Endothelial cell of umbilical vein (primary cell): ENCODE measurements at regions not wholly inside any gene's neighbourhood (a gene's known extent, or its start where the extent isn't known, plus 50 kb on each side); places are given as distances from the start of the nearest gene placed in this dataset.

Source experiments
- BruUV-seq: library from RNA; stranded (reverse); fragments of 400-500 nt; replicated peaks from 2 replicates; lab custom pipeline; 2021; lab: Mats Ljungman, UMichigan
- CTCF ChIA-PET: fragments of 300-600, 350-600 bp; sonication (Branson Sonifier 250); formaldehyde crosslinking; loops from one replicate; lab custom pipeline; 2021; ENCODE audit warnings: antibody characterized with exemption, inconsistent platforms; lab: Charles Lee
- POLR2A ChIA-PET: fragments of 300-600, 350-600 bp; sonication (Branson Sonifier 250); formaldehyde crosslinking; loops from one replicate; lab custom pipeline; 2021; ENCODE audit warnings: antibody characterized with exemption, inconsistent platforms; lab: Charles Lee
- DNase-seq: peaks from one replicate; pipeline ENCODE4 v3.0.0-alpha.2; 2011; ENCODE audit warnings: low read depth, low spot score
- FAIRE-seq: peaks from 2 replicates; lab custom pipeline; 2011; peaks lifted over from hg19 to GRCh38; lab: Jason Lieb, UNC
- H2AFZ ChIP-seq: 2 replicates; pipeline ENCODE4 v1.6.0; 2012; ENCODE audit warnings: low read depth, low read length, control low read depth, inconsistent platforms
- H3K27ac ChIP-seq: 2 replicates; pipeline ENCODE4 v1.5.1; 2011; ENCODE audit warnings: low read depth, mild to moderate bottlenecking, control low read depth, low read length, moderate library complexity; ENCODE audit not compliant: insufficient read depth
- H3K27me3 ChIP-seq, 2 experiments: 2 replicates each; pipeline versions ENCODE4 v1.6.0 to v1.6.1; 2011; ENCODE audit warnings: low read length in 2 of 2, mixed read lengths in 1 of 2; ENCODE audit not compliant: control insufficient read depth in 2 of 2, insufficient read depth in 2 of 2
- H3K36me3 ChIP-seq, 2 experiments: 2 replicates in 1 of 2; 3 replicates in 1 of 2; pipeline ENCODE4 v1.5.1; 2011; ENCODE audit warnings: low read length in 2 of 2, mild to moderate bottlenecking in 1 of 2, moderate library complexity in 1 of 2; ENCODE audit not compliant: control insufficient read depth in 2 of 2, insufficient read depth in 2 of 2; ENCODE audit errors: extremely low read depth in 1 of 2
- H3K4me1 ChIP-seq: 3 replicates; pipeline ENCODE4 v1.5.1; 2011; ENCODE audit warnings: mild to moderate bottlenecking, low read length; ENCODE audit not compliant: control insufficient read depth, insufficient read depth; ENCODE audit errors: extremely low read depth
- H3K4me2 ChIP-seq: 2 replicates; pipeline ENCODE4 v1.6.1; 2011; ENCODE audit warnings: low read length, control low read depth, mixed read lengths; ENCODE audit not compliant: insufficient read depth
- H3K4me3 ChIP-seq, 3 experiments: fragments of 200-600 bp in 1 of 3; sonication (generic), shearing (Covaris generic) in 1 of 3; replicated peaks in 1 of 3; 2 replicates each; pipeline ENCODE4 v1.5.1; 2011 to 2016; ENCODE audit warnings: control low read depth in 3 of 3, low read length in 3 of 3, mild to moderate bottlenecking in 2 of 3, inconsistent platforms in 1 of 3, low read depth in 1 of 3, moderate library complexity in 1 of 3; ENCODE audit not compliant: insufficient read depth in 1 of 3
- H3K79me2 ChIP-seq: 2 replicates; pipeline ENCODE4 v1.6.0; 2012; ENCODE audit warnings: low read length, inconsistent platforms; ENCODE audit not compliant: control insufficient read depth, insufficient read depth
- H3K9ac ChIP-seq: replicated peaks from 2 replicates; pipeline ENCODE3; 2011; ENCODE audit warnings: low read length, control low read depth; ENCODE audit not compliant: insufficient read depth; ENCODE audit errors: extremely low read depth
- H3K9me1 ChIP-seq: replicated peaks from 3 replicates; pipeline ENCODE4 v1.6.0; 2011; ENCODE audit warnings: mild to moderate bottlenecking, low read length; ENCODE audit not compliant: control insufficient read depth, insufficient read depth; ENCODE audit errors: extremely low read depth
- H3K9me3 ChIP-seq: replicated peaks from 2 replicates; pipeline ENCODE4 v1.5.1; 2012; ENCODE audit warnings: low read length, inconsistent platforms; ENCODE audit not compliant: control insufficient read depth, insufficient read depth
- H4K20me1 ChIP-seq: replicated peaks from 2 replicates; pipeline ENCODE3; 2011; ENCODE audit warnings: mild to moderate bottlenecking, low read length; ENCODE audit not compliant: control insufficient read depth, insufficient read depth; ENCODE audit errors: extremely low read depth
- EZH2 ChIP-seq: IDR thresholded peaks from 2 replicates; pipeline ENCODE4 v1.6.1; 2012; ENCODE audit warnings: borderline replicate concordance, low read depth, mild to moderate bottlenecking, moderate library complexity, low read length, inconsistent platforms; ENCODE audit not compliant: severe bottlenecking
- FOS ChIP-seq: IDR thresholded peaks from 2 replicates; pipeline ENCODE4 v1.6.1; 2011; ENCODE audit warnings: mild to moderate bottlenecking, low read length, moderate library complexity, borderline replicate concordance; ENCODE audit not compliant: insufficient read depth
- GATA2 ChIP-seq: IDR thresholded peaks from 2 replicates; pipeline ENCODE4 v1.7.0; 2011; ENCODE audit warnings: low read depth, mild to moderate bottlenecking, moderate library complexity, mixed read lengths, low read length; ENCODE audit not compliant: insufficient read length, insufficient read depth
- JUN ChIP-seq: IDR thresholded peaks from 2 replicates; pipeline ENCODE4 v1.6.1; 2011; ENCODE audit warnings: borderline replicate concordance, low read depth; ENCODE audit not compliant: insufficient read length, insufficient read depth
- MYC ChIP-seq: IDR thresholded peaks from one replicate; pipeline ENCODE4 v1.6.1; 2011; ENCODE audit warnings: mild to moderate bottlenecking, low read depth, low read length
- POLR2A ChIP-seq: IDR thresholded peaks from 2 replicates; pipeline ENCODE4 v1.6.1; 2012; ENCODE audit warnings: low read depth, mild to moderate bottlenecking, control low read depth, low read length
- POLR2AphosphoS5 ChIP-seq: IDR thresholded peaks from 2 replicates; pipeline ENCODE4 v1.6.1; 2012; ENCODE audit warnings: low read depth, mild to moderate bottlenecking, control low read depth, low read length, moderate library complexity; ENCODE audit not compliant: insufficient read depth
- dilution Hi-C: fragments of 300-500 bp; cut with MboI; formaldehyde crosslinking; loops from one replicate; pipeline ENCODE4 v1.15.0; 2019; ENCODE audit warnings: low sequenced_read_pairs; ENCODE audit not compliant: extremely low pct_ligation_motif_present
- intact Hi-C: fragments of 100-400 bp; cut with micrococcal nuclease; formaldehyde crosslinking; loops from one replicate; pipeline ENCODE4 v1.10.0; 2022
- TF ChIP-seq, protein P1 (sequence below): IDR thresholded peaks from 2 replicates; pipeline ENCODE4 v1.6.1; 2011; ENCODE audit not compliant: insufficient read depth, insufficient read length
- TF ChIP-seq, protein P2 (sequence below), 2 donors: IDR thresholded peaks; 1 replicate in 1 of 2; 2 replicates in 1 of 2; pipeline ENCODE4 v1.5.1; 2011; ENCODE audit warnings: low read length in 2 of 2, mild to moderate bottlenecking in 2 of 2, moderate library complexity in 2 of 2, control low read depth in 1 of 2, inconsistent platforms in 1 of 2, low read depth in 1 of 2; ENCODE audit not compliant: insufficient read depth in 1 of 2; ENCODE audit errors: extremely low read depth in 1 of 2

DNA sequence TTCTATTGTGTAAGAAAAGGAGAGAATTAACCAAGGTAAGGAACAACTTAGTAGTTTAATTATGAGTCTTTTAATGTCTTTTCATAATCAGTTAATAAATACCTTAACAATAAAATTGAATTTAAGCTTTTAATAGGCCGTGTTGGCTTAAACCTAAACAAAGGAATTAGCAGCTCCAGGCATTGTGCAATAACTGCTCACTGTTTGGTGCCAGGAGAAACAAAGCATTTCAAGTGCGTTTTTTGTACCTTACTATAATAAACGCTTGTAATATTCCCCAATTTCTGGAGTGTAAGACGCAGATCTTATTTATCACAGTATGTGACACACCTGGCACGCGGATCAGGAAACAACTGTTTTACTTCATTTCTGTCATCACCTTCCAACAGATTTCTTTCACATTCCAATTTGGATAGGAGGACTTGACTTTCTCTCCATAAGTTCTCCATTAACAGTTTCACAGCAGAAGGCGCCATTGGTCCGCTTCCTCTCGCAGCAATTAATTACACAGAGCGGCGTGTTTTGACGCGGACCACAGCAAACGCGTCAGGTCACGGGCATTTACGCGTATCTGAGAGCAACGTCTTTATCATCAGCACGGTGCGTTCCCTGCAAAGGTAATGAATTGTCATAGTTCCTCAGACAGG lies 335.8 kb upstream of the NT5E start:
- H3K79me2 ChIP-seq, result no peaks in the 10 kb centered on the region
- no peak for DNase-seq
- ChIA-PET POLR2A (no interaction called here), CTCF (no interaction called here)
- no peaks in the 10 kb centered on the region for H3K9me1 ChIP-seq
- BruUV-seq, result no TSS peak
- no peaks in the 10 kb centered on the region for H4K20me1 ChIP-seq
- intact Hi-C loops (no loop called here), dilution Hi-C loops (no loop called here)
- no peaks in the 10 kb centered on the region for H3K9me3 ChIP-seq
- H3K27ac ChIP-seq, result no peak overlapping the region
- no peaks in the 10 kb centered on the region for H3K36me3 ChIP-seq
- H3K4me3 ChIP-seq, result no peak overlapping the region
- no peak overlapping the region for H2AFZ ChIP-seq
- no peak for FAIRE-seq
- no peak overlapping the region for H3K9ac ChIP-seq
- H3K4me2 ChIP-seq, result no peak overlapping the region
- TF ChIP-seq POLR2AphosphoS5, result no peak
- no peaks in the 10 kb centered on the region for H3K4me1 ChIP-seq
- H3K27me3 ChIP-seq, result peaks cover 0 to 2% of the 10 kb centered on the region in 2 experiments

DNA sequence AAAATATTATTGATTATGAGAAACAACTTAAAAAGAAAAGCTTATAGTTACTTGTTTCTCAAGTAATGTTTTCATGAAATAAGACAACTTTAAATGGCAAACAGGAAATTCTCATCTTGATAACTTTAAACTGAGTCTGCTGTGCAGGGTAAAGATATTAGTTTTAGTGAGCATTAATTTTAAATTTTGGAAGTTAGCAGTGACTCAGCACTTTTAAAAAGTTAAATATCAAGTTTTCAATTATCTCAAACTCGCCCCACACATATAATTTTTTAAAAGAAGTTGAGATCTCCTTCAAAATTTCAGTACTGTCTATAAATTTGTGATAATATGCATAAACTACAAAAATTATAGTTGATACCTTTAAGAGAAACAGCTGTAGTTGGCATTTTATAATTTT lies 337.3 kb upstream of the NT5E start:
- no peak for TF ChIP-seq FOS
- TF ChIP-seq JUN, result no peak
- TF ChIP-seq, protein P1, sequence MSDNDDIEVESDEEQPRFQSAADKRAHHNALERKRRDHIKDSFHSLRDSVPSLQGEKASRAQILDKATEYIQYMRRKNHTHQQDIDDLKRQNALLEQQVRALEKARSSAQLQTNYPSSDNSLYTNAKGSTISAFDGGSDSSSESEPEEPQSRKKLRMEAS, result no peak
- TF ChIP-seq, protein P2, sequence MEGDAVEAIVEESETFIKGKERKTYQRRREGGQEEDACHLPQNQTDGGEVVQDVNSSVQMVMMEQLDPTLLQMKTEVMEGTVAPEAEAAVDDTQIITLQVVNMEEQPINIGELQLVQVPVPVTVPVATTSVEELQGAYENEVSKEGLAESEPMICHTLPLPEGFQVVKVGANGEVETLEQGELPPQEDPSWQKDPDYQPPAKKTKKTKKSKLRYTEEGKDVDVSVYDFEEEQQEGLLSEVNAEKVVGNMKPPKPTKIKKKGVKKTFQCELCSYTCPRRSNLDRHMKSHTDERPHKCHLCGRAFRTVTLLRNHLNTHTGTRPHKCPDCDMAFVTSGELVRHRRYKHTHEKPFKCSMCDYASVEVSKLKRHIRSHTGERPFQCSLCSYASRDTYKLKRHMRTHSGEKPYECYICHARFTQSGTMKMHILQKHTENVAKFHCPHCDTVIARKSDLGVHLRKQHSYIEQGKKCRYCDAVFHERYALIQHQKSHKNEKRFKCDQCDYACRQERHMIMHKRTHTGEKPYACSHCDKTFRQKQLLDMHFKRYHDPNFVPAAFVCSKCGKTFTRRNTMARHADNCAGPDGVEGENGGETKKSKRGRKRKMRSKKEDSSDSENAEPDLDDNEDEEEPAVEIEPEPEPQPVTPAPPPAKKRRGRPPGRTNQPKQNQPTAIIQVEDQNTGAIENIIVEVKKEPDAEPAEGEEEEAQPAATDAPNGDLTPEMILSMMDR (IDR thresholded peaks at IDR 0.05; ENCODE audit: extremely low read depth in 1 of 2, insufficient read depth in 1 of 2, low read depth in 1 of 2, low read length in 2 of 2), result no peak
- no peak for TF ChIP-seq MYC
- no peak for TF ChIP-seq EZH2
- TF ChIP-seq POLR2AphosphoS5, result no peak
- no peak for TF ChIP-seq GATA2
- no peak for TF ChIP-seq POLR2A
- no peak for DNase-seq
- Histone ChIP-seq H3K27ac (no peak overlapping the region), H3K27me3 (peaks cover 0 to 2% of the 10 kb centered on the region in 2 experiments), H3K4me1 (no peaks in the 10 kb centered on the region), H4K20me1 (no peaks in the 10 kb centered on the region), H3K79me2 (no peaks in the 10 kb centered on the region), H3K4me2 (no peak overlapping the region), H3K36me3 (no peaks in the 10 kb centered on the region), H3K9me3 (no peaks in the 10 kb centered on the region), H3K9me1 (no peaks in the 10 kb centered on the region), H3K9ac (no peak overlapping the region), H2AFZ (no peak overlapping the region), H3K4me3 (no peak overlapping the region)
- FAIRE-seq, result peak; percentile 15
- dilution Hi-C loops, result no loop called here
- intact Hi-C loops, result no loop called here
- POLR2A ChIA-PET, result no interaction called here
- no TSS peak for BruUV-seq
- CTCF ChIA-PET, result no interaction called here
